ENCODE measurements at regions not wholly inside any gene's neighbourhood (a gene's known extent, or its start where the extent isn't known, plus 50 kb on each side); places are given as distances from the start of the nearest gene placed in this dataset.

- TF ChIP-seq POLR2A (IDR thresholded peaks at IDR 0.05) = no peak
- no peak for TF ChIP-seq POLR2AphosphoS5 (IDR thresholded peaks at IDR 0.05)
Measured at GRCh38 chr2:38194751-38195150, 118.8 kb upstream of the CYP1B1 start.

Data from upper lobe of left lung (tissue), 4 donors.